ENCODE measurements at regions not wholly inside any gene's neighbourhood (a gene's known extent, or its start where the extent isn't known, plus 50 kb on each side); places are given as distances from the start of the nearest gene placed in this dataset.
"Not testable (repeated sequence)": the region's sequence is repeated elsewhere in the genome, so short reads cannot be mapped to it uniquely, and the experiment has no call there.

DNA sequence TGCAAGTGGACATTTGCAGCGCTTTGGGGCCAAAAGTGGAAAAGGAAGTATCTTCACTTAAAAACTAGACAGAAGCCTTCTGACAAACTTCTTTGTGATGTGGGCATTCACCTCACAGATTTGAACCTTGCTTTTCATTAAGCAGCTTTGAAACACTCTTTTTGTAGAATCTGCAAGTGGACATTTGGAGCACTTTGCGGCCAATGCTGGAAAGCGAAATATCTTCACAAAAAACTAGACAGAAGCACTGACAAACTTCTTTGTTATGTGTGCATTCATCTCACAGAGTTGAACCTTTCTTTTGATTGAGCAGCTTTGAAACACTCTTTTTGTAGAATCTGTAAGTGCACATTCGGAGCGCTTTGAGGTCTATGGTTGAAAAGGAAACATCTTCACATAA lies 1365.9 kb upstream of the DEFB115 start:
- not testable (repeated sequence) for H3K27ac ChIP-seq, H3K36me3 ChIP-seq, ATAC-seq, H3K4me1 ChIP-seq, H3K4me3 ChIP-seq, H3K27me3 ChIP-seq, H3K9me3 ChIP-seq
- 80 to 84% methylated on average over 5 of the region's 5 CpGs for WGBS, 2 donors (ENCODE audit: low coverage in 1 of 2)

Small RNAs in the stretch of these regions (small RNA-seq; reads per million reads assigned to genes)
- gene RF00002: 0.12 to 0.64 (median 0.41) reads per million in 4 donors
